Activated CD4-positive, alpha-beta T cell treated with anti-CD3 and anti-CD28 coated beads, Interleukin-2, Interleukin-6, amounts not matched to agents 100 ng/mL and 50 ng/mL, durations not matched to agents 16 hours and 8 hours (primary cell): ENCODE measurements at regions not wholly inside any gene's neighbourhood (a gene's known extent, or its start where the extent isn't known, plus 50 kb on each side); places are given as distances from the start of the nearest gene placed in this dataset.

Source experiments
- DNase-seq: peaks from one replicate; pipeline ENCODE4 v3.0.0-alpha.2; 2020

DNA sequence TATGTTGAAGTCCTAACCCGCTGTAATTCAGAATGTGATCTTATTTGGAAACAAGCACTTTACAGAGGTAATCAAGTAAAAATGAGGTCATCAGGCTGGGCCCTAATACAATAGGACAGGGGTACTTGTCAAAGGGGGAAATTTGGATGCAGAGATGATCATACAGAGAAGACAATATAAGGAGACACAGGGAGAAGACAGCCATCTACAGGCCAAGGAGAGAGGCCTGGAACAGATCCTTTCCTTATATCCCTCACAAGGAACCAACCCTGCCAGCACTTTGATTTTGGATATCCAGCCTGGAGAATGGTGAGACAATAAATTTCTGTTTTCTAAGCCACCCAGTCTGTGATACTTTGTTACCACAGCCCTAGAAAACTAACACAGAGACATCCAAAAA, 104.3 kb downstream of the METTL4 start:
- DNase-seq = no peak

- no peak for DNase-seq
Observed at GRCh38 chr18:2468051-2468450, 103.3 kb downstream of the METTL4 start.

DNA sequence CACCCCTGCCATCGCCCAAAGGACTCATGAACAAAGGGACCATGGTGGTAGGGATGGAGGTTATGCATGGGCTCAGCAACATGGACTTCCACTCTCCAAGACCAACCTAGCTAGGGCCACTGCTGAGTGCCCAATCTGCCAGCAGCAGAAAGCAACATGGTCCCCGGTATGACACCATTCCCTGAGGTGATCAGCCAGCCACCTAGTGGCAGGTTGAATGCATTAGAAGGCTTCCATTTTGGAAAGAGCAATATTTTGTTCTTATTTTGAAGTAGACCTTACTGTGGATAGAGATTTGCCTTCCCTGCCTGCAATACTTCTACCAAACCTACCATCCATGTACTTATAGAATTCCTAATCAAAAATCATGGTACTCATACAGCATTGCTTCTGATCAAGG, 99.8 kb downstream of the METTL4 start:
- DNase-seq = peak; percentile 7

GRCh38 chr18:2478662-2479061, 92.6 kb downstream of the METTL4 start:
- no peak for DNase-seq

DNA sequence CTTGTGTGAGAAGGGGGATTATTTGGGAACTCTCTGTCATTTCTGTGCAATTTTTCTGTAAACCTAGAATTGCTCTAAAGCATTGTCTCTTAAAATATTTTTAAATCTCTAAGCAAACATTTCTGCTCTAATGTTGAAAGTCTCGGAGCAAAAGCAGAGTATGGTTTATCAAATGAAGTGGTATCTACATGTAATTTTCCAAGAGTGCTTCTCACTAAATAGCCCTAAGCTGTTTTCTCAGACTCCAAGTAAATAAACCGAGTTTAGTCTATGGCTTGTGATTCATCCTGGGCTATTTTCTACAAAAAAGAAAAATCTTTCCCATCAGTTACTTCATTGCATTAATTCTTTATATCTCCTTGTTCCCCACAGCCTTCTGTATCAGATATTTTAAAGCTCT, 90.8 kb downstream of the METTL4 start:
- DNase-seq = no peak

GRCh38 chr18:2482706-2483475, 88.4 kb downstream of the METTL4 start:
- DNase-seq = no peak

- no peak for DNase-seq
Observed at GRCh38 chr18:2485983-2486382, 85.3 kb downstream of the METTL4 start.

GRCh38 chr18:2486426-2486825, 84.9 kb downstream of the METTL4 start:
- DNase-seq = no peak
